Spinal cord (tissue), 10 donors: ENCODE measurements at regions not wholly inside any gene's neighbourhood (a gene's known extent, or its start where the extent isn't known, plus 50 kb on each side); places are given as distances from the start of the nearest gene placed in this dataset. TPM values are rescaled to one million over a fixed set of nuclear protein-coding genes. Genes with fewer than 3 reads are reported as not detected.

Experiments used
- DNase-seq, 6 donors: peaks; one replicate each; pipeline versions ENCODE4 v3.0.0 to v3.0.0-alpha.2; 2013 to 2015; ENCODE audit warnings: low spot score in 6 of 6, low read depth in 4 of 6
- H3K27ac ChIP-seq: one replicate; pipeline ENCODE4 v1.5.1; 2013; ENCODE audit warnings: low read depth, low read length, control low read depth
- H3K27me3 ChIP-seq: one replicate; pipeline ENCODE4 v1.6.1; 2013; ENCODE audit warnings: low read length; ENCODE audit not compliant: control insufficient read depth, insufficient read depth
- H3K36me3 ChIP-seq: one replicate; pipeline ENCODE4 v1.6.1; 2013; ENCODE audit warnings: low read length; ENCODE audit not compliant: control insufficient read depth, insufficient read depth
- H3K4me1 ChIP-seq: one replicate; pipeline ENCODE4 v1.6.1; 2013; ENCODE audit warnings: low read length; ENCODE audit not compliant: control insufficient read depth, insufficient read depth
- H3K4me3 ChIP-seq: one replicate; pipeline ENCODE4 v1.5.1; 2013; ENCODE audit warnings: low read depth, low read length, control low read depth
- H3K9me3 ChIP-seq: one replicate; pipeline ENCODE4 v1.6.1; 2013; ENCODE audit warnings: low read length; ENCODE audit not compliant: control insufficient read depth, insufficient read depth
- WGBS: methylation state at CpG from one replicate; pipeline ENCODE4 v1.1.5; 2013; ENCODE audit warnings: missing lambda C conversion rate; ENCODE audit not compliant: insufficient coverage; 5-methylcytosine and 5-hydroxymethylcytosine counted together
- small RNA-seq: library from RNA; depleted of rRNA; stranded (forward); fragments of <200 nt; gene quantifications from one replicate; pipeline ENCODE3, GENCODE V24; 2014; ENCODE audit warnings: low replicate concordance
- donor health status: healthy.

DNA sequence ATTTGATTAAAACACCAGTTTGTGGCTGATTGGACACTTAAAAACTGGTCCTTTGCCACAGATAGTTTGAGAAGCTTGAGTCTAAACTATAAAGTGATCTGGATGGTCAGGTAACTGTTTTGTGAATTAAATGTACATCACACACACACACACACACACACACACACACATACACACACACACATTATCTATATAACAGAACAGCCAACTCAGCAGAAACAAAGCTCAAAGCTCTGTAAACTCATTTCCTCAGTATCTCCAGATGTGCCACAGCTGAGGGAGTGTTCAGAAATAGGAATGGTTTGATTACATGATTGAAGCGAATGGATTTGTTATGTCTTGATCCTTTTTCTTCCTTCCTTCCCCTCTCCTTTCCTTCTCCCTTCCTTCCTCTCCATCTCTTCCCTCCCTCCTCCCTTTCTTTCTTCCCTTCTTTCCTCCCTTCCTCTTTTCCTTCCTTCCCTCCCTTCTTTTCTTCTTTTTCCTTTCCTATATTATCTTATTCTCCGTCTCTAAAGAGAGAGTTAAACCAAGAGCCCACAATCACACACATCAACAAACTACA, 100.3 kb downstream of the LLPH start:
- WGBS, result no CpG with 5 or more reads among the region's 2 CpGs
- DNase-seq, result no peak
- Histone ChIP-seq H3K36me3 (no peaks in the 10 kb centered on the region), H3K4me1 (no peaks in the 10 kb centered on the region), H3K27ac (no peak overlapping the region), H3K27me3 (no peaks in the 10 kb centered on the region), H3K4me3 (no peak overlapping the region), H3K9me3 (no peaks in the 10 kb centered on the region)

DNA sequence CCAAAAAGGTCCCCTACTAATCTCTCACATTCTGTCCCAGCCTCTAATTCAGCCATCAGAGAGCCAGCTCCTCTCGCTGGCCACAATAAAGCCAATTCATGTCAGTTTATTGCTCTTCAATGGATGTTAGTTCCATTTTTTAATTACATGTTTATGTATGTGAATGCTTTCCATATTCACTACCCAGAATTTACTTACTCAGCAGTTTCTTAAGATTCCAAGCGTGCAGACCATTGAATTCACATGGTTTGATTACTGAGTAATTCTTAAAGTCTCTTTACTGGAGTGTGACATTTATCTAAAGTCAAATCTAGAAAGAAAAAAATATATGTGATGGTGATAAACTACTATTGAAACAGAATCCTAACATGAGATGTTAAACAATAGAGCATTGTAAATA, 102.2 kb downstream of the LLPH start:
- no CpG with 5 or more reads among the region's 2 CpGs for WGBS
- Histone ChIP-seq H3K4me3 (no peak overlapping the region), H3K36me3 (no peaks in the 10 kb centered on the region)

DNA sequence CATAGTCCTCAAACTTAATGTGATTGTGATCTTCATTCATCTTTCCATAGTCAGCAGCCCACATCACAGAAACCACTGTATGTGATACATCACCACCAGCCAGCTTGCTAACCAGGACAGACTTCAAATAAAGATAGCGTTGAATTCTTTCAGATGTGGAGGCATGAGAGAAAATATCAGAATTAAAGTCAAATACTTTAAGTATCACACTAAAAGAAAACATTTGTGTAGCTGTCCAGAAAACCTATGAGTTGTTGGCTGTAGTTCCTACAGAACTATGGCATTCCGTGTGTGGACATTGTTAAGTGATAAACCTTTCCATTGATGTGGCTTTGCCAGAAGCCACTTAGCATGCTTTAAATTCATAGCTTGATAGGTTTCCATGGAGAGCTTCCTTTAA, 105.1 kb downstream of the LLPH start:
- Histone ChIP-seq H3K27me3 (no peaks in the 10 kb centered on the region), H3K4me3 (no peak overlapping the region), H3K9me3 (no peaks in the 10 kb centered on the region), H3K27ac (no peak overlapping the region), H3K36me3 (no peaks in the 10 kb centered on the region), H3K4me1 (no peaks in the 10 kb centered on the region)
- WGBS, result no CpG with 5 or more reads among the region's 2 CpGs
- DNase-seq, result no peak

More for the DNA sequence above, 102.2 kb downstream of the LLPH start:
- Histone ChIP-seq H3K9me3 (no peaks in the 10 kb centered on the region), H3K27ac (no peak overlapping the region), H3K4me1 (no peaks in the 10 kb centered on the region), H3K27me3 (no peaks in the 10 kb centered on the region)
- DNase-seq, result no peak

DNA sequence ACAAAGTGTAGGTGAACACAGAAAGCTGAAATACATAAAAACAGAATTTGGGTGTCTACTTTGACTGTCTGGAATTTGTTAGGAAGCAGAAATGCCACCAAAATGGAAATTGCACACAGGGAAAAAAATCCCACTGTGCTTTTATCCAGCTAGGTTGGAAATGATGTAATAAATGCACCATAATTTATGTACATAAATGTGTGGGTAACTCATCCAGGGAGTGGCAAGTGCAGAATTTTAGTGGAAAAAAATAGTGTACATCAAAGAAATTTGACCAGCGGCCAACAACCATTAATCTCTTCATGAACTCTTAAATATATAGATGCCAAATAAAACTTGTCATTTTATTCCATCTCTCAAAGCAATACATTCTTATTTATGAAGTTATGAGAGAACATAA, 105.6 kb downstream of the LLPH start:
- no peaks in the 10 kb centered on the region for H3K9me3 ChIP-seq
- H3K4me1 ChIP-seq, result no peaks in the 10 kb centered on the region
- H3K36me3 ChIP-seq, result no peaks in the 10 kb centered on the region
- DNase-seq, result peak in 1 of 6 donors; percentile 8
- H3K27ac ChIP-seq, result no peak overlapping the region
- no peaks in the 10 kb centered on the region for H3K27me3 ChIP-seq
- no peak overlapping the region for H3K4me3 ChIP-seq
- no CpG with 5 or more reads among the region's 1 CpG for WGBS

DNA sequence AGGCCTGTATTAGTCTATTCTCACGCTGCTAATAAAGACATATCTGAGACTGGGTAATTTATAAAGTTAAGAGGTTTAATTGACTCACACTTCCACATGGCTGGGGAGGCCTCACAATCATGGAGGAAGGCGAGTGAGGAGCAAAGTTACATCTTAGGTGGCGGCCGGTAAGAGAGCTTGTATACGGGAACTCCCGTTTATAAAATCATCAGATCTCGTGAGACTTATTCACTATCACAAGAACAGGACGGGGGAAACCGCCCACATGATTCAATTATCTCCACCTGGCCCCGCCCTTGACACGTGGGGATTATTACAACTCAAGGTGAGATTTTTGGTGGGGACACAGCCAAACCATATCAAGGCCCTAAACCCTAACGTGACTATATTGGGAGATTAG, 110.1 kb downstream of the LLPH start:
- Histone ChIP-seq H3K36me3 (no peaks in the 10 kb centered on the region), H3K27me3 (no peaks in the 10 kb centered on the region), H3K9me3 (no peaks in the 10 kb centered on the region), H3K4me1 (no peaks in the 10 kb centered on the region), H3K27ac (no peak overlapping the region), H3K4me3 (no peak overlapping the region)
- no peak for DNase-seq
- WGBS, result no CpG with 5 or more reads among the region's 12 CpGs

DNA sequence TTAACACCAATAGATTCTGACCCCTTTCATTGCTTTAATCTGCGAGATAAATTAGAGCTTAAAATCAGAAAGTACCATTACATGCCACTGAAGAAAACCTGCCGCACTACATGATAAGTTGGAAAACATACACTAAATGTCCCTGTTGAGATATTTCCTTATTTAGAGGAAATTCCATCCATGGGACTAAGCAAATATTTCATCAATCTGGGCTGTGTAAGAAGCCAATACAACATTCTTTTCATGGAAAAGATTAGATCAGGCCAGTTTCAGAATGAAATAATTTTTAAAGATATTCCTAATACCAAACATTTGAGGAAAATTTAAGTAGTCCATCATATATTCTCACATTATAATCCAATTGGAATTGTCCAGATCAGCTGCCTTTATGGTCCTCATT, 112.8 kb downstream of the LLPH start:
- Histone ChIP-seq H3K4me1 (no peaks in the 10 kb centered on the region), H3K4me3 (no peak overlapping the region), H3K27me3 (no peaks in the 10 kb centered on the region), H3K27ac (no peak overlapping the region), H3K36me3 (no peaks in the 10 kb centered on the region), H3K9me3 (no peaks in the 10 kb centered on the region)
- no peak for DNase-seq
- no CpG with 5 or more reads among the region's 2 CpGs for WGBS

Small RNA genes lying in the stretch of these regions (small RNA-seq; reads per million reads assigned to genes)
- gene MIR6074 (not detected), gene RNA5SP362 (not detected)
